Midbrain (tissue), 1 donor: ENCODE measurements at regions not wholly inside any gene's neighbourhood (a gene's known extent, or its start where the extent isn't known, plus 50 kb on each side); places are given as distances from the start of the nearest gene placed in this dataset.
"Not testable (repeated sequence)": the region's sequence is repeated elsewhere in the genome, so short reads cannot be mapped to it uniquely, and the experiment has no call there.

Experiments
- DNase-seq: peaks from one replicate; lab custom pipeline; 2025; lab: John Stamatoyannopoulos, UW

- no peak for DNase-seq
Measured at GRCh38 chr5:104904561-104904960, 1342.0 kb upstream of the NUDT12 start.

GRCh38 chr5:104903941-104904340, 1341.4 kb upstream of the NUDT12 start:
- no peak for DNase-seq

- DNase-seq, result no peak
Measured at GRCh38 chr5:104891596-104891995, 1329.0 kb upstream of the NUDT12 start.

- DNase-seq, result no peak
Measured at GRCh38 chr5:104890767-104891166, 1328.2 kb upstream of the NUDT12 start.

GRCh38 chr5:104859437-104859836, 1296.8 kb upstream of the NUDT12 start:
- DNase-seq, result no peak

- DNase-seq, result not testable (repeated sequence)
Measured at GRCh38 chr5:104852099-104852498, 1289.5 kb upstream of the NUDT12 start.

- DNase-seq, result no peak
Measured at GRCh38 chr5:104845541-104845940, 1283.0 kb upstream of the NUDT12 start.

- no peak for DNase-seq
Measured at GRCh38 chr5:104843822-104844221, 1281.2 kb upstream of the NUDT12 start.

- DNase-seq, result no peak
Measured at GRCh38 chr5:104840284-104840683, 1277.7 kb upstream of the NUDT12 start.

GRCh38 chr5:104831515-104831914, 1268.9 kb upstream of the NUDT12 start:
- not testable (repeated sequence) for DNase-seq

- no peak for DNase-seq
Measured at GRCh38 chr5:104821606-104822005, 1259.0 kb upstream of the NUDT12 start.

- DNase-seq, result no peak
Measured at GRCh38 chr5:104817127-104817526, 1254.5 kb upstream of the NUDT12 start.

GRCh38 chr5:104815212-104815611, 1252.6 kb upstream of the NUDT12 start:
- DNase-seq, result no peak

- DNase-seq, result no peak
Measured at GRCh38 chr5:104800440-104801048, 1238.0 kb upstream of the NUDT12 start.

- DNase-seq, result no peak
Measured at GRCh38 chr5:104793755-104794080, 1231.1 kb upstream of the NUDT12 start.

GRCh38 chr5:104793031-104793754, 1230.6 kb upstream of the NUDT12 start:
- DNase-seq, result no peak

GRCh38 chr5:104789366-104789765, 1226.8 kb upstream of the NUDT12 start:
- DNase-seq, result no peak

GRCh38 chr5:104785097-104785496, 1222.5 kb upstream of the NUDT12 start:
- DNase-seq, result no peak

GRCh38 chr5:104774372-104774771, 1211.8 kb upstream of the NUDT12 start:
- no peak for DNase-seq

- no peak for DNase-seq
Measured at GRCh38 chr5:104764197-104764596, 1201.6 kb upstream of the NUDT12 start.

- DNase-seq, result no peak
Measured at GRCh38 chr5:104763216-104763615, 1200.6 kb upstream of the NUDT12 start.

- DNase-seq, result no peak
Measured at GRCh38 chr5:104757915-104758314, 1195.3 kb upstream of the NUDT12 start.

- DNase-seq, result no peak
Measured at GRCh38 chr5:104755806-104756205, 1193.2 kb upstream of the NUDT12 start.
